ENCODE measurements at regions not wholly inside any gene's neighbourhood (a gene's known extent, or its start where the extent isn't known, plus 50 kb on each side); places are given as distances from the start of the nearest gene placed in this dataset.
"Not testable (repeated sequence)": the region's sequence is repeated elsewhere in the genome, so short reads cannot be mapped to it uniquely, and the experiment has no call there.

GRCh38 chr6:80522576-80522975 is 416.1 kb downstream of the BCKDHB start:
- CTCF ChIA-PET (ENCODE audit: unreplicated experiment), result interaction anchor here (0.6 kb wide), 1 partner anchor 76 kb away, joined by 3 read pairs; no protein-coding TSS in a partner anchor
- POLR2A ChIA-PET, result interaction anchor here (0.8 to 1.1 kb wide), 2 partner anchors 10 to 19 kb away, joined by 3 read pairs; no protein-coding TSS in a partner anchor

GRCh38 chr6:80519811-80520594 is 413.5 kb downstream of the BCKDHB start:
- Histone ChIP-seq H3K4me1 (ENCODE audit: insufficient read depth, low read length, poor library complexity, severe bottlenecking) (no peaks in the 10 kb centered on the region), H3K36me3 (ENCODE audit: insufficient read depth, low read length) (no peaks in the 10 kb centered on the region), H4K20me1 (ENCODE audit: insufficient read depth, low read length) (no peaks in the 10 kb centered on the region), H3K79me2 (ENCODE audit: insufficient read depth, low read depth, low read length) (no peaks in the 10 kb centered on the region), H3K4me2 (ENCODE audit: low read length) (no peak overlapping the region), H3K9me3 (ENCODE audit: low read length) (no peaks in the 10 kb centered on the region), H3K9me2 (ENCODE audit: insufficient read depth, low read length) (no peaks in the 10 kb centered on the region), H2AFZ (ENCODE audit: low read length) (no peak overlapping the region), H3K27ac (ENCODE audit: low read depth, low read length, poor library complexity, severe bottlenecking) (no peak overlapping the region), H3K4me3 (ENCODE audit: low read depth, low read length, poor library complexity, severe bottlenecking) (no peak overlapping the region)
- TF ChIP-seq, protein P1, sequence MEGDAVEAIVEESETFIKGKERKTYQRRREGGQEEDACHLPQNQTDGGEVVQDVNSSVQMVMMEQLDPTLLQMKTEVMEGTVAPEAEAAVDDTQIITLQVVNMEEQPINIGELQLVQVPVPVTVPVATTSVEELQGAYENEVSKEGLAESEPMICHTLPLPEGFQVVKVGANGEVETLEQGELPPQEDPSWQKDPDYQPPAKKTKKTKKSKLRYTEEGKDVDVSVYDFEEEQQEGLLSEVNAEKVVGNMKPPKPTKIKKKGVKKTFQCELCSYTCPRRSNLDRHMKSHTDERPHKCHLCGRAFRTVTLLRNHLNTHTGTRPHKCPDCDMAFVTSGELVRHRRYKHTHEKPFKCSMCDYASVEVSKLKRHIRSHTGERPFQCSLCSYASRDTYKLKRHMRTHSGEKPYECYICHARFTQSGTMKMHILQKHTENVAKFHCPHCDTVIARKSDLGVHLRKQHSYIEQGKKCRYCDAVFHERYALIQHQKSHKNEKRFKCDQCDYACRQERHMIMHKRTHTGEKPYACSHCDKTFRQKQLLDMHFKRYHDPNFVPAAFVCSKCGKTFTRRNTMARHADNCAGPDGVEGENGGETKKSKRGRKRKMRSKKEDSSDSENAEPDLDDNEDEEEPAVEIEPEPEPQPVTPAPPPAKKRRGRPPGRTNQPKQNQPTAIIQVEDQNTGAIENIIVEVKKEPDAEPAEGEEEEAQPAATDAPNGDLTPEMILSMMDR (conservative IDR thresholded peaks at IDR 0.05; ENCODE audit: low read length), result no peak
- TF ChIP-seq EZH2phosphoT487 (IDR thresholded peaks at IDR 0.05; ENCODE audit: borderline replicate concordance, low read depth, low read length), result no peak
- no TSS peak for BruUV-seq (replicated peaks)
- CTCF ChIA-PET (ENCODE audit: unreplicated experiment), result no interaction called here
- DNase-seq (ENCODE audit: low spot score), result no peak
- POLR2A ChIA-PET, result interaction anchor here (0.6 to 0.7 kb wide), 2 partner anchors 31 to 84 kb away, joined by 3 to 4 read pairs; no protein-coding TSS in a partner anchor
- intact Hi-C loops (cut with micrococcal nuclease; ENCODE audit: unreplicated experiment), result no loop called here

More at GRCh38 chr6:80522576-80522975, 416.1 kb downstream of the BCKDHB start:
- BruUV-seq (replicated peaks), result no TSS peak
- Histone ChIP-seq H3K79me2 (ENCODE audit: insufficient read depth, low read depth, low read length) (no peaks in the 10 kb centered on the region), H3K36me3 (ENCODE audit: insufficient read depth, low read length) (no peaks in the 10 kb centered on the region), H3K4me3 (ENCODE audit: low read depth, low read length, poor library complexity, severe bottlenecking) (no peak overlapping the region), H3K9me3 (ENCODE audit: low read length) (no peaks in the 10 kb centered on the region), H3K9me2 (ENCODE audit: insufficient read depth, low read length) (no peaks in the 10 kb centered on the region), H2AFZ (ENCODE audit: low read length) (no peak overlapping the region), H3K4me2 (ENCODE audit: low read length) (no peak overlapping the region), H4K20me1 (ENCODE audit: insufficient read depth, low read length) (no peaks in the 10 kb centered on the region), H3K27ac (ENCODE audit: low read depth, low read length, poor library complexity, severe bottlenecking) (no peak overlapping the region), H3K4me1 (ENCODE audit: insufficient read depth, low read length, poor library complexity, severe bottlenecking) (no peaks in the 10 kb centered on the region)
- intact Hi-C loops (cut with micrococcal nuclease; ENCODE audit: unreplicated experiment), result no loop called here
- TF ChIP-seq, protein P1 (conservative IDR thresholded peaks at IDR 0.05; ENCODE audit: low read length), result no peak
- no peak for TF ChIP-seq EZH2phosphoT487 (IDR thresholded peaks at IDR 0.05; ENCODE audit: borderline replicate concordance, low read depth, low read length)
- DNase-seq (ENCODE audit: low spot score), result no peak

- ChIA-PET CTCF (ENCODE audit: unreplicated experiment) (no interaction called here), POLR2A (no interaction called here)
- no TSS peak for BruUV-seq (replicated peaks)
These were observed 411.1 kb downstream of the BCKDHB start for GRCh38 chr6:80517525-80517924.

DNA sequence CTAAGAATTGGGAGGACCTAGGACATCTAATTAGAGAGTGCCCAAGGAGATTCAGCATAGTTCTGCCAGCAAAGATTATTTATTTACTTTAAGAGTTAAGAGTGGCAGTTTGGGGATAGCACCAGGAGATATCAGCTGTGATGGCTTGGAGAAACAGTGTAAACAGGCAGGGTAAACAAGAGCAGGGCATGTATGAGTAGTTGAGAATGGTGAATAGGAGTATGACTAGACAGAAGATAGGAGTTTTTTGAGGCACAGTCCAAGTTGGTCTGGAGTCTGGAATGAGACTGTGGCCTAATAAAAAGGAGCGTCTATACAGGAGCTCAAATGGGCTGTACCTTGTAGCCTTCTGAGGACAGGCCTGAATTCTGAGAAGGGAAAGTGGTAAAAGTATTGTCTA is 404.1 kb downstream of the BCKDHB start:
- H3K9me2 ChIP-seq (ENCODE audit: insufficient read depth, low read length); DNase-seq (ENCODE audit: low spot score); H3K79me2 ChIP-seq (ENCODE audit: insufficient read depth, low read depth, low read length); H3K4me3 ChIP-seq (ENCODE audit: low read depth, low read length, poor library complexity, severe bottlenecking); H3K4me2 ChIP-seq (ENCODE audit: low read length); H4K20me1 ChIP-seq (ENCODE audit: insufficient read depth, low read length); H3K9me3 ChIP-seq (ENCODE audit: low read length); H3K36me3 ChIP-seq (ENCODE audit: insufficient read depth, low read length); CTCF ChIA-PET (ENCODE audit: unreplicated experiment); intact Hi-C loops (cut with micrococcal nuclease; ENCODE audit: unreplicated experiment); POLR2A ChIA-PET; H3K4me1 ChIP-seq (ENCODE audit: insufficient read depth, low read length, poor library complexity, severe bottlenecking); BruUV-seq (replicated peaks); H2AFZ ChIP-seq (ENCODE audit: low read length); H3K27ac ChIP-seq (ENCODE audit: low read depth, low read length, poor library complexity, severe bottlenecking): not testable (repeated sequence)

More at GRCh38 chr6:80517525-80517924, 411.1 kb downstream of the BCKDHB start:
- H3K4me1 ChIP-seq (ENCODE audit: insufficient read depth, low read length, poor library complexity, severe bottlenecking), result no peaks in the 10 kb centered on the region
- no peaks in the 10 kb centered on the region for H3K9me2 ChIP-seq (ENCODE audit: insufficient read depth, low read length)
- H3K79me2 ChIP-seq (ENCODE audit: insufficient read depth, low read depth, low read length), result no peaks in the 10 kb centered on the region
- no peaks in the 10 kb centered on the region for H3K9me3 ChIP-seq (ENCODE audit: low read length)
- no peaks in the 10 kb centered on the region for H4K20me1 ChIP-seq (ENCODE audit: insufficient read depth, low read length)
- no peak for DNase-seq (ENCODE audit: low spot score)
- TF ChIP-seq EZH2phosphoT487 (IDR thresholded peaks at IDR 0.05; ENCODE audit: borderline replicate concordance, low read depth, low read length), result no peak
- TF ChIP-seq, protein P1 (conservative IDR thresholded peaks at IDR 0.05; ENCODE audit: low read length), result no peak
- no peak overlapping the region for H3K27ac ChIP-seq (ENCODE audit: low read depth, low read length, poor library complexity, severe bottlenecking)
- intact Hi-C loops (cut with micrococcal nuclease; ENCODE audit: unreplicated experiment), result no loop called here
- H3K4me2 ChIP-seq (ENCODE audit: low read length), result no peak overlapping the region
- H3K4me3 ChIP-seq (ENCODE audit: low read depth, low read length, poor library complexity, severe bottlenecking), result no peak overlapping the region
- H2AFZ ChIP-seq (ENCODE audit: low read length), result no peak overlapping the region
- no peaks in the 10 kb centered on the region for H3K36me3 ChIP-seq (ENCODE audit: insufficient read depth, low read length)
